ENCODE measurements at regions not wholly inside any gene's neighbourhood (a gene's known extent, or its start where the extent isn't known, plus 50 kb on each side); places are given as distances from the start of the nearest gene placed in this dataset.
"Not testable (repeated sequence)": the region's sequence is repeated elsewhere in the genome, so short reads cannot be mapped to it uniquely, and the experiment has no call there.

DNA sequence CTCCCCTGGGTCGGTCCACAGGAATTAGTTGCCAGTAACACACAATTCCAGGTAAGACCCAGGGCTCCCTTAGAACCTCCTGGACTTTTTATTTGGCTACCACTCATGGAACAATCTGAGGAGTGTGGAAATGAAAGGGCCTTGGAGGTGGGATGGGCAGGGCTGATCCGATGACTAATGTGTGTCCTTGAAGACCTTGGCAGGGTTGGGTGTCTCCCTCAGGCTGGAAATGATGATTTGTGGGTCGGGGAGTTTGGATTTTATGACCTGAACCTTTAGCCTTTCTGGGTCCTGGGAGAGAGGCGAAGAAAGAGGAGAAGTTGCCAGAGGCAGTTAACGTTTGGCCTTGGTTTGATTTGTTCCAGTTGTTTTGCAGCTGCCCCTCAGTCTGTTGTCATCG lies 425.0 kb downstream of the MID1IP1 start:
- DNase-seq (ENCODE audit: low read depth): no peak

DNA sequence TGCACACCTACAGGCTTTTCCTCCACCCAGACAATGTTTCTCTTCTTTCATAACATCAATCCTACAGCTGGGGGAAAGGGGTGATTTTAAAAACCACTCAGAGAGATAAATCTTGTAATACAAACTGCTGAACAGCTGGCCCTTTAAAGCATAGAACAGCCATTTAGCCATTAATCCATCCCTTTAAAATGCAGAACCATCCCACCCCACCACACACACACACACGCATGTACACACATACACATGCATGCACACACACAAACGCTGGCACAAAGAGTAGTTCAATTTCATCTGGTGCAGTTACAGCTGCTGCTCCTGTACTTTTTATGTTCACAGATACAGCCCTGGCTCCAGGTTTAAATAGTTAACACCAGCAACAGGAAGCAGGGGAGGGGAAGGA lies 426.1 kb downstream of the MID1IP1 start:
- no peak for DNase-seq (ENCODE audit: low read depth)

DNA sequence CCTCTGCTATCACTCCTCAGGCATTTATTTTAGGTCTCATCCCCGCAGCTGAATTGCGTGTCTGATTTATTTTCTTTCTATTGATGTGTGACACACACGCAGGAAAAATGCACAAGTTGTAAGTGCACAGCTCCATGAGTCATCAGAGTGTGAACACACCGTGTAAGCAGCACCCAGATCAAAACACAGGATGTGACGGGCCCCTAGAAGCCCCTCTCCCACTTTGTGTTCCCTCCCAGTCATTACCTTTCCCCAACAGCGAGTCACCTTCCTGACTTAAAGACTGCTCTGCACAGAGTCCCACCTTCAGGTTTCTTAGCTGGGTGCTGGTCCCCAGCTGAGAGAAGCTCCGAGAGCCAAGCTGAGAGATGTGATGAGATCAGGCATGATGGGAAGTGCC lies 436.7 kb downstream of the MID1IP1 start:
- no peak for DNase-seq (ENCODE audit: low read depth)

DNA sequence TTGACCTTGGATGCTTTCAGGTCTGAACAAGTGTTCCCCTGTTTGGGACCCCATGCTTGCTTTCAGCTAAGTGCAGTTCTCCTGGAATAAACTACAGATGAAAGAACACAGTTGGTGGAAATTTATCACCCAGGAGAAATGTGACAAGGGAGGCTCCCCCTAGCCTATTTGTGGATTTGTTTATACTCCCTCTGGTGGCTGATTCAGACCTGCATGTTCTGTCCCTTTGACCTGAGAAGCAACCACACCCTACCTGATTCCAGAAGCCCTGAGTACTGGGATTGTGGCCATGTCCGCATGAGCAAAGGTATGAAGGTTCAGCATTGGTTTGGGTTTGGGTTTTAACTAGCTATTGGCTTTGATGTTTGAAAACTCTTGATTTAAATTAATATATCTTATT lies 440.9 kb downstream of the MID1IP1 start:
- DNase-seq (ENCODE audit: low read depth): no peak

DNA sequence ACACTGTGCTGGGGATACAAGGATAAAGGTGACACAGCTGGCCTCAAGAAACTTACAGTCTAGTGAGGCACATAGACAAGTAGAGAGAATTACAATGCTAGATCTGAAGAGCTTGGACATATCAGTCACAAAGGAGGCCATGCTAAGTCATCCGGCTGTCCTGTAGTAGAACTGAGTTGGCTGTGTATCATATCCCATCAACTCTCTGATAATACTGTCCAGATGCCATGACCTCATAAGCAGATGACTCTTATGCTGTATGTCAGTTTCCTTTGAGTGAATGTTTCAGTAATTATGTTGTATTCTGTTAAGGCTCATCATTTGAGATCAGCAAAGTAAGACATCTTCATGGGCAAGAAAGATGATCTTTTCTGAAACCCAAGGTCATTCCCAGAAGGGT lies 442.9 kb downstream of the MID1IP1 start:
- DNase-seq (ENCODE audit: low read depth): no peak

DNA sequence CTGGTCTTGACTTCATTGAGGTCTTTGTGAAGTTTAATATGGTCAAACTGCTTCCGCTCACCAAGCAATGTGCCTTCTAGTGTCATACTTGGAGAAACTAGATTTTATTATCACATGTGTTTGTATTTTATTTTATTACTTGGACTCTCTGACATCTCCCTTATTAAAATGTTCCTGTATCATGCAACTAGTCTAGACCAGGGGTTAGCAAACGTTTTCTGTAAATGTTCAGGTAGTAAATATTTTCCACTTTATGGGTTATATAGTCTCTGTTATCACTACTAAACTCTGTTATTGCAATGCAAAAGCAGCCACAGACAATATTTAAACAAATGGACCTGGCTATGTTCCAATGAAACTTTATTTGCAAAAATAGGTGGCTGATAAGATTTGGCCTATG lies 443.8 kb downstream of the MID1IP1 start:
- no peak for DNase-seq (ENCODE audit: low read depth)

DNA sequence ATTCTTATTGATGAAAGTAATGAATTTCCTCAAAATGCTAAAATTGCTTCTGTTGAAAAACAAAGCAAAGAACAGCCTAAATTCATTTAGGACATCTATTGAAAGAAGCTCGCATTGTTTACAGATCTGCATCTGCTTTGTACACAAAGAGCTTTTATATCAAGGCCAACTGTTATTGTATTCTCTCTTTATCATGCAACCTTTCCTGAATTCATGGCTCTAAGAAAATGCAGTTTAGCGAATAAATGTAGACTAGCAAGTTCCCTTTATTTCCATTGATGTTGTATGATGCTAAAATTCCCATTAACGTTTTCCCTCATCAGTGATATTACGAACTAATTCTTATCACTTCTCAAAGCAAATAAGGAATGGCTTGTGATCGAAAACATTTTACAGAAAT lies 446.3 kb downstream of the MID1IP1 start:
- no peak for DNase-seq (ENCODE audit: low read depth)

DNA sequence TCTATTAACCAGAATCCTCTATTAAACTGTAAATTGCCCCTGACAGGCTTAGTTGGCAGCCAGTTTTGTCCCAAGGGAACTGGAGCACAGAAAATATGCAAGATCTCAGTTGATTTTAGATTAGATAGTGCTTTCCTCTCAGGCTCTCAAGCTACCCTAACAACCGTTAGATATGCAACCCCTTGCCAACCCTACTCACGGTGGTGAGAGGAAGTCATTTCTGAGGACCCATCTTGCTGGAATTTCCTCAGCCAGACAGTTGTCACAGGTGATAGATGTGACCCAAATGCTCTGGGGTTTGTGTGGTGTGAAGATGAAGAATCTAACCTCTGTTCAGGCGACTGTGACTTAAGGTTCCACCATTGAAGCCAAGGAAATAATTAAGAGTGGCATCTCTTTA lies 447.1 kb downstream of the MID1IP1 start:
- no peak for DNase-seq (ENCODE audit: low read depth)

DNA sequence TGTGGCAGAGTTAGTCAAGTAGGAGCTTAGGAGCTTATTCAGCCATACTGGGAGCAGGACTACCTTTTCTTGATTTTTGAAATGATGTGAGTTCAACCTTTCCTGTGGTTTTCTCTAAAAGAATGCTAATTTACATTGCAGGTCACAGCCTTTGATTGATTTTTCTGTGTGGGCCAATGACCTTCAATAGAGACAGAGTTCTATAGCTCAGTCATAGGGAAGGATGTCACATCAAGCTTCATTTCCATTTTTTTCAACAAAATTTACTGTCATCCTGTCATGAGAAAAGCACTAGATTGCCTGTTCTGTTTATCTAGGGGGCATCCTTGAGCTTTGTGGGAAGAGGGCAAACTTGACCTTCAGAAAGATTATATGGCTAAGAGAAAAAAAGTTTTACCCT lies 448.7 kb downstream of the MID1IP1 start:
- DNase-seq (ENCODE audit: low read depth): no peak

DNA sequence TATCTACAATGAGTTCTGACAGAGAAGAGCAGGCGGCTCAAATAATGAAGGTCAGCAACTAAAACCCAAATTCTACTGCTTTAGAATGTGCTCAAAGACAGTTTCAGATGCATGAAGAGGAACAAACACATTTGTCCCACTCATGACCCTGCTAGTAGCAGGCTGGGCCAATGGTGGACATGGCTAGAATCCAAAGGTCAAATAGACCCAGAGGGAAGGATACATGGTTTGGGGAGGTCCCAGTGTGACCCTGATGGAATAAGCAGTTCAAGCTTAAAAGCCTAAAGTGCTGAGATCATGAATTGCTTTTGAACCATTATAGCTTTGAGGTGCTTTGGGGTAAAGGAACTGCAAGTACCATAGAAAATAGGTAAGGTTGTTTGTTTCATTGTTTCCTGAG lies 450.7 kb downstream of the MID1IP1 start:
- no peak for DNase-seq (ENCODE audit: low read depth)

DNA sequence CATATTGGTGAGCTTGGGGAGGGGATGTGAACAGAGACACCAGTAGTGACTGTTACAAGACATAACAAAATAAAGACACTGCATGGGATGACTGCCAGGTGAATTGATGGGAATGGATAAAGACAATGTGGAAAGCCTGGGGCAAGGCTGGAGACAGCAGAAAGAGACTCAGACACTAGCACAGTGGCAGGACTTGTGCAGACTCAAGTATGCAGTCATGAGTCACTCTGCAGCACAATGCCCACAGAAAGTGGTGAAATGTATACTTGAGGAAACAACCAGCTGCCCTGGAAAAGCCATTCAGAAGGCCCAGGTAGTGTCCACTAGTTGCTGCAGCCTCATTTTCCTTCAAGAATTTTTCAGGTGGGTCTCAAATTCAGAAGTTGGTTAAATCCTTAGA lies 452.3 kb downstream of the MID1IP1 start:
- DNase-seq (ENCODE audit: low read depth): peak; percentile 1

DNA sequence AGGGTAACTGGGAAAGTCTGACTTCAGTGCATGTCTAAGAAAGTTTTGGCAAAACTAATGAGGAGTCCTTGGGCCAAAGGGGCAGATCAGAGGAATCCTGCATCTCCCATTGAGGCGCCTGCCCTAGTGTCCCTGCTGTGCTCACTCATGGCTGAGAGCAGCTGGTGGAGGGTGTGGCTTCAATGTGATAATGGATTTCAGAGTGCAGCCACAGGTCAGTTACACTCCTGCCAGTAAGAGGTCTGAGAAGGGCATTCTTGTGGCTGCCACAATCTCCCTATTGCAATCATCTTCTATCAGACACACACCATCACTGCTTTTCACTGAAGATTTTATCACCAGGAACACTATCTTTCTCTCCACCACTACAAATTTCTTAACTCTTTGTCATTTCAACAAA lies 457.1 kb downstream of the MID1IP1 start:
- peak; percentile 2 for DNase-seq (ENCODE audit: low read depth)

DNA sequence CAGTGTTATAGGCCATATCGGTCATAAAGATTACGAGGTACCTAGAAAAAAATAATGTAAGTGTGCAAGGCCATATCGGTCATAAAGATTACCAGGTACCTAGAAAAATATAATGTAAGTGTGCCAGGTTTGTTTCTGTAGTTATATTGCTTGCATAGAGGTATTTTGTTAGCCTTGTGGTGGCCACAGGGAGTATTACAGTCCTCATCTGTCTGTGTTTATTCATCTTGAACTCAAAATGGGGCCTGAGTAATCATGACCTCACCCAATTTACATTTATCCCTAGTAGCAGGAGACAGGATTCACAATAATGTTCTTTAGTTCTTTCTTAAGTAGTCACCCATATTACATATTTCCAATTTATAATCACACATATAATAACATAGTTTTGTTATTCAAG lies 459.7 kb downstream of the MID1IP1 start:
- DNase-seq (ENCODE audit: low read depth): peak; percentile 2

DNA sequence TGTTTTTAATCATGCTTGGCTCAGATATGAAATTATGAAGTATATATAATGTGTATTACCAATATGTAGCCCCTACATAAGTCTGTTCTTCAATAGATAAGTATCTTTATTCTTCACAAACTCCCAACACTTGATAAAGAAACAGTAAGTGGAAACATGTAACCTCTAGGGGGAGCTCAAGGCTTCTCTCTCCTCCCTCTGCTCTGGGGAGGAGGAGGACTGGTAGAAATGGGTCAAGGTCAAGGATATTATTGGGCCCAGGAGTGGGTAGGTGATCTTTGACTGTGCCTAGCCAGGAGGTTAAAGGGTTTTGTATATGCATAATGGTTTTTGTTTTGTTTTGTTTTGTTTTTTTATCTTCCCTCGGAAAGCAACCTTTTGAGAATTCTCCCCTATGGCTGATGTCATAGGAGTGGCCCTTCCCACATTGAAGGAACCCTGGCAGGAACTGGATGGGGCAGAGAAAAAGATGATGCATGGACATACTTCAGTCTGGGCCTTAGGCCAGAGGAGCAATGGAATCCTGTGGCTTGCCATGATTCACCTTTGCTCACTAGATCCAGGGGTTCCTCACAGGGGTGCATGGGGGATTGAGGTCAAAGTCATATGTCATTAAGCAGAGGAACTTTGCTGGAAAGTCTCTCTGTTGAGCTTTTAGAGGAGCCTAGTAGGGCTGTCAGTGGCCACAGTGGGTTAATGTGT lies 460.3 kb downstream of the MID1IP1 start:
- peak; percentile 52 for DNase-seq (ENCODE audit: low read depth)

DNA sequence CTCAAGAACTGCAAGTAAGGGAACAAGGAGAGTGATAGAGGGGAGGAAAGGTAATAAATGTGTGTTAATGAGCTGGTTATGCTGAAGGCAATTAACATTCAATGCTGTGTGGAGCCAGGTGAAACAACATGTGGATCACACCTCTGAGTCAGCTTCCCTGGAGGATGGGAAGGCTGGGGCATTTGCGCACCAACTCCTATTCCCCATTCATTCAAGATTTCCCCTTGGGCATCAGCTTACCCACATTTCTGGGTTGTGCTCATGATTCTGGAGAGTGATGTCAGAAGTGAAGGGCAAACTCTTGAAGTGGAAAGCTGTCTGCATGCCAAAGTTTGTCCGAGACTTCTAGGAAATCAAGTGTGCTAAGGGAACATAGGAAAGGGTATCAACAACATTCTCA lies 461.4 kb downstream of the MID1IP1 start:
- no peak for DNase-seq (ENCODE audit: low read depth)

DNA sequence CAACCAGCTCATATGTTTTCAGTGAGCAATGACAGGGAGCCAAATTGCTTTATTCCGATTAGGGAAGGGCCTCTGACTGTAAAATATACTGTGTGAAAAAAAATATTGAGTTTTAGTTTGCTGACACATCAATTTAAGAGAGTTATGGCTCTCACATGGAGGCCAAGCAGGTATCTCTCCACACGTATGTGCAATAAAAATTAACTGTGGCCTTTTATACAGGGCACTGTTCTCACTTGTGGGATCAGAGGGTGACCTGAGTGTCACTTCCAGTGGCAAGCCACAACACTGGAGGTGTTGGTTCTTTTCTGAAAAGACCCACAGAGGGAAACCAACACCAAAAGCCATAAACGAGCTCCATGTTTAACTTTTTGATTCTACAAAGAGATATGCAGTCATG lies 462.8 kb downstream of the MID1IP1 start:
- DNase-seq (ENCODE audit: low read depth): no peak

DNA sequence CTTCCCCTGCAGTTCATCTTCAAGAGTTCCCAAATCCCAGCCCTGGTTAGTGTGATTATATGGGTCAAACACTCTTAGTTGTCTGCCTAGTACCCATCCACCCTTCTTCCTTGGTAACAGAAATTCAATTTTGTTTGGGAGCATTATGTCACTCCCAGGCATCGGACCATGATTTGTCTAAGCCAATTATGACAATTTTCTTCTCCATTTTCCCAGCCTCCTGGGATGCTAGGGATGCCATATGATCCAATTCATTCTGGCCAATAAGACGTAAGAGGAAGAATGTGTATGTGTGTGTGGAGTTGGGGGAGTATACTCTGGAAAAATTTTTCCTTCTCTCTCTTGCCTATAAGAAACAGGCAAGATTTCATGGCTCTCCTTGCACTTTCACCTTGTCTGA lies 465.9 kb downstream of the MID1IP1 start:
- DNase-seq (ENCODE audit: low read depth): no peak

DNA sequence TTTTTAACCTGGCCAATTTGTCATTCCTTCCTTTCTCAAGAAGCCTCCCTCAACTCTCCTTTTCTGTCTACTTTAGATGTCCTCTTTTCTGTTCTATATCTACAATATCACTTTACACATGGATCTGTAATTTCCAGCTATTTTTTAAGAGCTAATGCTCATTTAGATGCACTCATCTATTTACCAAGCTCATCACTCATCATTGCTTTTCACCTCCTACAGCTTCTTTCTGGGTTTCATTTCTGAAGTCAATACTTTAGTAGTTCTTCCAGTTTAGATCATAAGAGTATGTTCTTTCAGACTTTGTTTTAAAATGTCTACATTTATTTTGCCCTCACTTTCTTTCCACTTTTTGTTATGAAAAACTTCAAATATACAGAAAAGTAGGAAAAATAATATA lies 466.9 kb downstream of the MID1IP1 start:
- DNase-seq (ENCODE audit: low read depth): no peak

DNA sequence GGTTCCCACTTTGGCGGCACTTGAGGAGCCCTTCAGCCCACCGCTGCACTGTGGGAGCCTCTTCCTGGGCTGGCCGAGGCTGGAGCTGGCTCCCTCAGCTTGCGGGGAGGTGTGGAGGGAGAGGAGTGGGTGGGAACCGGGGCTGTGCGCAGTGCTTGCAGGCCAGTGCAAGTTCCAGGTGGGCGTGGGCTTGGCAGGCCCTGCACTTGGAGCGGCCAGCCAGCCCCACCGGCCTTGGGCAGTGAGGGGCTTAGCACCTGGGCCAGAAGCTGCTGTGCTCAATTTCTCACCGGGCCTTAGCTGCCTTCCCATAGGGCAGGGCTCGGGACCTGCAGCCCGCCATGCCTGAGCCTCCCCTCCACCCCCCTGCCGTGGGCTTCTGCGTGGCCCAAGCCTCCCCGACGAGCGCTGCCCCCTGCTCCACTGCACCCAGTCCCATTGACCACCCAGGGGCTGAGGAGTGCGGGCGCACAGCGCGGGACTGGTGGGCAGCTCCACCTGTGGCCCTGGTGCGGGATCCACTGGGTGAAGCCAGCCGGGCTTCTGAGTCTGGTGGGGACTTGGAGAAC lies 474.3 kb downstream of the MID1IP1 start:
- no peak for DNase-seq (ENCODE audit: low read depth)

DNA sequence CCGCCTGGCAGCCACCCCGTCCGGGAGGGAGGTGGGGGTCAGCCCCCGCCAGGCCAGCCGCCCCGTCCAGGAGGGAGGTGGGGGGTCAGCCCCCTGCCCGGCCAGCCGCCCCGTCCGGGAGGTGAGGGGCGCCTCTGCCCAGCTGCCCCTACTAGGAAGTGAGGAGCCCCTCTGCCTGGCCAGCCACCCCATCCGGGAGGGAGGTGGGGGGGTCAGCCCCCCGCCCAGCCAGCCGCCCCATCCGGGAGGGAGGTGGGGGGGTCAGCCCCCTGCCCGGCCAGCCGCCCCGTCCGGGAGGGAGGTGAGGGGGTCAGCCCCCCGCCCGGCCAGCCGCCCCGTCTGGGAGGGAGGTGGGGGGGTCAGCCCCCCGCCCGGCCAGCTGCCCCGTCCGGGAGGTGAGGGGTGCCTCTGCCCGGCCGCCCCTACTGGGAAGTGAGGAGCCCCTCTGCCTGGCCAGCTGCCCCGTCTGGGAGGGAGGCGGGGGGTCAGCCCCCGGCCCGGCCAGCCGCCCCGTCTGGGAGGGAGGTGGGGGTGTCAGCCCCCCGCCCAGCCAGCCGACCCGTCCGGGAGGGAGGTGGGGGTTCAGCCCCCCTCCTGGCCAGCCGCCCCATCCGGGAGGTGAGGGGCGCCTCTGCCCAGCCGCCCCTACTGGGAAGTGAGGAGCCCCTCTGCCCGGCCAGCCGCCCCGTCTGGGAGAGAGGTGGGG lies 476.6 kb downstream of the MID1IP1 start:
- not testable (repeated sequence) for DNase-seq (ENCODE audit: low read depth)

DNA sequence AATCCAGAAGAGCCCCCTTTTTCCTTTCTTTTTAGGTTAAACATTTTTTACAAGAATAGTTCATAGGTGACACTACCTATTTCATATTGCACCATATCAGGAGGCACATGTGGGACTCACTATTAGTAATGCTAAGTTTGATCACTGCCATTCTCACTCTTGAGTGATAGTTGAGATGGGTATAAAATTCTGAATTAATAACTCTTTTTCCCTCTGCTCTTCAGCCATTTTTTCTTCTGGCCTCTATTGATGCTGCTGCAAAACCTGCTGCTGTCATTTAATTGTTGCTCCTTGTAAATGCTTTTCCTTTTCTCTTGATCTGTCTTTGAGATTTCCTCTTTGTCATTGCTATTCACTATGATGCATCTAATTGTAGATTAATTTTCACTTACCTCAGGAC lies 482.0 kb downstream of the MID1IP1 start:
- no peak for DNase-seq (ENCODE audit: low read depth)

DNA sequence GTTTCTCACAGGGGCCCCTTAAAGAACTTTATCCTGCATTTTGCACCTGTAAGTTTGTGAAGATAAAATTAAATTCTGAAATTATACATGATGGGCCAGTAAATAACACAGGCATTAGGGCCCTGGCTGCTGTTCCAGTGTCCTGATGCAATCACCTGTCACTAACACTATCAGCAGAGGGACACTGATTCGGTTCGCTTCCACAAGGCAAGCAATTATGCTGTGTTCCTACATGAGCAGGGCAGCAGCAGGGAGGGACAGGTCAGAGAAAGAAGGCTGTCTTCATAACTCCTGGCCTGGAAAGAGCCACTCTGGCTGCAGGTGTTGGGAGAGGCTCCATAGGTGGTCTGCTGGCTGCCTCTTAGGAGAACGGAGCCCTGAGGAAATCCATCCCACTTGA lies 487.3 kb downstream of the MID1IP1 start:
- DNase-seq (ENCODE audit: low read depth): no peak

DNA sequence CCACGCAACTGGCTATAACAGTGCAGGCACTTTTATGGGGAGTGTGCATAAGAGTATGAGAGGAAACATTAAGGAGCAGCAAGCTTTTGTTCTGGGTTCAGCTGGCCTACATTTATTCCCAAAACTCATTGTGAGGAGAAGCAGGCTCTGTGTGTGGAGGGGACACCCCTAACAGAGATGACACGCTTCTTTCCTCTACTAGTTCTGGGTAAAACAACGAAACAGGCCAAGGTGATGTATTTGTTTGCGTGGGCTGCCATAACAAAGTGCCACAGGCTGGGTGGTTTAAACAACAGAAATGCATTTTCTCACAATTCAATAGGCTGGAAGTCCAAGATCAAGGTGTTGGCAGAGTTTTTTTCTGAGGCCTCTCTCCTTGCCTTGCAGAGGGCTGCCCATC lies 488.6 kb downstream of the MID1IP1 start:
- no peak for DNase-seq (ENCODE audit: low read depth)

DNA sequence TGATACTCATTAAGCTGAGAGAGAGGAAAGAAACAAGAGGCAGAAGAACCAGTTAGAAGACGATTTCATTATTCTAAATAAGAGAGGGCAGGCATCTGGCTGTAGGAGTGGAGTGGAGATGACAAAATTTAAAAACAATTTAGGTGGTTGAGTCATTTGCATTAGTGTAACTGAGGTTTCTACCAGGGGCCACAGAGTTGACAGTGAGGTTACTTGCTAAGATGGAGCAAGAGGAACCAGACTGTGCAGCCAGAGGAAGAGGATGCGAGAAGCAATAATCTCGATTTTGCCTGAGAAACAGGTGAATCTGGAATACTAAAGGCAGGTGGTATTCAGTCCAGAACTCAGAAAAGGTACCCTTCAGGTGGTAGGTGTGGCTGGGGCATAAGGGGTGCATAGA lies 491.9 kb downstream of the MID1IP1 start:
- DNase-seq (ENCODE audit: low read depth): no peak

Measured in amniotic epithelial cell (primary cell).